ENCODE measurements at regions not wholly inside any gene's neighbourhood (a gene's known extent, or its start where the extent isn't known, plus 50 kb on each side); places are given as distances from the start of the nearest gene placed in this dataset.
"Not testable (repeated sequence)": the region's sequence is repeated elsewhere in the genome, so short reads cannot be mapped to it uniquely, and the experiment has no call there.

DNA sequence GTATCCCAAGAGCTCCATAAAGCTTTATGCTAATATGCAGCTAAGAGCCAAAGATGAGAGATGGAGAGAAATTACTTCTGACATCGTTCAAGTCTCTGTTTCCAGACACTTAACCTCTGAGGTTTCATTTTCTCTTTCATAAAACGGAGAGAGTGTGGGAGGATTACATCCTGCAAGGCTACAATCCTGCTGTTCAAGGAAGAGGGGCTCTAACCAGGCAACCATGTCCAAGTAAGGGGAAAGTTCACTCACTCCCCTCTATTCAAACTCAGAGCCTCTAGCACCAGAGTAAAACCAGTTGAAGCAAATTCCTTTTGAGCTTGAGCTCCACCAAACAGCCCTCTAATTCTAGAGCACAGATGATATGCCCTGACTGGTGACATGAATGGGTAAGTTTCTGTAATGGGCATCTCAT is 397.4 kb downstream of the NPIPA8 start:
- DNase-seq: no peak

DNA sequence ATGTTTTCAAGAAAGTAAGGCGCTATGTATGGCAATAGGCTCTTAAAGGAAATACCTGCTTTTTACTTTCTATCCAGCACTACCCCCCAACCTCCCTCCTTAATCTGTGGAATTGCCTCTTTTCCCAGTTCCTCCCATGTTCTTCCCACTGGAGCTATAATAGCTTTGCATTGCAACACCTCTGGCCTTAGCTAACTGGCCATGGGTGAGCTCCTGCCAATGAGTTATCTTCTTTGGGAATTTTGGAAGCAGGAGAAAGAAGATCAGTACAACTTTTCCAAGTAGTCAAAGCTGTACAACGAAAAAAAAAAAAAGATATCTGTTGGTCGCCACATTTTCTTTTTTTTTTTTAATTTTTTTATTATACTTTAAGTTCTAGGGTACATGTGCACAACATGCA is 398.0 kb downstream of the NPIPA8 start:
- no peak for DNase-seq

DNA sequence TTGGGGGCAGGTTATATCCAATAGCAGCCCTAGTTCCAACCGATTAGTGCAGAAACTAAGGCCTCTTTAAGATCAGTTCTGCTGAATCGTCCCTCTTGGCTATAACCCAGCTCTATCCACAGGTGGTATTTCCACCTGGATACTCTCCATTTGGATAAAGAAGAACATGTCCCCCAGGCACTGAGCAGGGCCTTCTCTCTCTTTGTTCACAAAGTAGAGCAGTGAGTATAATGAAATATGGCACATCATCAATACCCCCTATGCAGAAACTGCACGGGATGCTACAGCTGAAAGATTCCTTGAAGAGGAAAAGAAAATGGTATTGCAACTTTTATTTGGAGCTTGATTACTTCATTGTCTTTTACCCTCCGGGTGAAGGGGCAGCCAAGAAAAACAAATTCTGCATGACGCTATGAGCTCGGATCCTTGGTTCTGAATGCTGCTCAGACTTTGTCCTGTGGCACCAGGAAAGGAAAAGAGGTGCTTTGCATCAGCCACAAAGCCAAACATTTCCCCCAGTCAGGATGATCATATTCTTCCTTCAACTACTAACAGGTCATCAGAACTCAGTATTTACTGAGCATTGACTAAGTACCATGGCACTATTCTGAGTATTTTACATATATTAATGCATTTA is 399.7 kb downstream of the NPIPA8 start:
- no peak for DNase-seq

DNA sequence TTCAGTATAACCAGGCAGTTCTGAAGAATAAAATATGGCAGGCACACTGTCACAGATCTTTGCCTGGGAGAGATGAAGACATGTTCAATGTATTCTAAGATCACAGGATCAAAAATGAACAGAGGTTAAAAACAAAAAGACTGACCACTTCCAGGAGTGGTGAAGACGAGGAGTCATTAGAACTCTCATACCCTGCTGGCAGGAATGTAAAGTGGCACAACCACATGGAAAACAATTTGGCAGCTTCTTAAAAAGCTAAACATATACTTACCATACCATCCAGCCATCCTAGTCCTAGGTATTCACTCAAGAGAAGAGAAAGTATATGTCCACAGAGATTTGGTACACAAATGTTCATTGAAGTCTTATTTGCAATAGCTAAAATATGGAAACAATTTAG is 406.3 kb downstream of the NPIPA8 start:
- no peak for DNase-seq

DNA sequence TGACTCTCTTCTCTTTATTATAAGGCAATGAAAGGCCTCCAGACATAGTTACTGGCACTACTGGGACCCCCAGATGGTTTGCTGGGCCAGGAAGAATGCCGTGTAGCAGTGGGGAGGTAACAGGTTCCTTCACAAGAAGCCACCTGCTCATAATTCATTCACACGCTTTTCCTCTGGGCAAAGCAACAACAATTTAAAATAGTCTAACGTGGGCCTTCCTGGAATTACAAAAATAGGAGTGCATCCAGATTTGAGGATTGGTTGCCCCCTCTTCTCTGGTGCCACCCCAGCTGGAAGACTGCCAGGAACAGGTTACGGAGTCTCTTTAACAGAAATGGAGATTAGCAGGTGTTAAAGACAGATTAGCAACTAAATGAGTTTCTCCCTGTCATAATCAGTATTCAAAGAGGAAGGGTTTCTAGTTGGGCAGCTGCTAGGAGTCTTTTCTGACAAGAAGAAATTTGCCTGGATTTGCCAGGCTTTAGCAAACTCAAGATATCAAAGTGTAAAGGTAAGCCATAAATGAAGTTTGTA is 409.6 kb downstream of the NPIPA8 start:
- no peak for DNase-seq

DNA sequence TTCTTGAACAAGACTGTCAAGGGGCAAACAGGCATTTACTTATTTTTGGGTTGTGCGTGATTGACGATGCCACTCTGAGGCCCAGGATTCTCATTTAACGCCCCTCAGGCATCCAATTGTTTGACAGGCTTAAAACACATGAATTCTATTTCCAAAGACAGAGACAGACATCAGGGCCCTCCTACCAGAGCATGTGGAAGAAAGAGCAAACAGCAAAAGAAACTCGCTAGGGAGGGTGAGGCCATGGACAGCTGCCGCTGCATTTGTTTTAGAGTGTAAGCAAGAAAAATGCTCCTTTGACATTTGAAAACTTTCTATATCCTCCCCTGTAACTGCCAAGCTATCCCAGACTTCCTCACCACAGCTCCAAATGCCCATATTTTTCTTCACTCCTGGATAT is 410.1 kb downstream of the NPIPA8 start:
- DNase-seq: no peak

DNA sequence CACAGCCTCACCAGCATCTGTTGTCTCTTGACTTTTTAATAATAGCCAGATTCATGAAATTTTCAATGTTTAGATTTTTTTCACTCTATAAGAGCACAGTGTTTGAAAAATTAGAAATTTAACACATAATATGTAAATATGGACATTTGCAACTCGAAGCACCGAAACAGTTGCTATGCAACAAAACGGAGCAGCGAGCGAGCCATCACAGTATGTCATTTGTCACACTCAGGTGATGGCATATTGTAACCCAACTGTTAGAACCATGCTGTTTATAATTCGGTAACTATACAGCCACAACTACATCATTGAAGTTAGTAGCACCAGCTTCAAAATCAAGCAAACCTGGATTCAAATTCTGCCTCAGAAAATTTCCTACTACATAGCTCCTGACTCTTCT is 410.8 kb downstream of the NPIPA8 start:
- no peak for DNase-seq

DNA sequence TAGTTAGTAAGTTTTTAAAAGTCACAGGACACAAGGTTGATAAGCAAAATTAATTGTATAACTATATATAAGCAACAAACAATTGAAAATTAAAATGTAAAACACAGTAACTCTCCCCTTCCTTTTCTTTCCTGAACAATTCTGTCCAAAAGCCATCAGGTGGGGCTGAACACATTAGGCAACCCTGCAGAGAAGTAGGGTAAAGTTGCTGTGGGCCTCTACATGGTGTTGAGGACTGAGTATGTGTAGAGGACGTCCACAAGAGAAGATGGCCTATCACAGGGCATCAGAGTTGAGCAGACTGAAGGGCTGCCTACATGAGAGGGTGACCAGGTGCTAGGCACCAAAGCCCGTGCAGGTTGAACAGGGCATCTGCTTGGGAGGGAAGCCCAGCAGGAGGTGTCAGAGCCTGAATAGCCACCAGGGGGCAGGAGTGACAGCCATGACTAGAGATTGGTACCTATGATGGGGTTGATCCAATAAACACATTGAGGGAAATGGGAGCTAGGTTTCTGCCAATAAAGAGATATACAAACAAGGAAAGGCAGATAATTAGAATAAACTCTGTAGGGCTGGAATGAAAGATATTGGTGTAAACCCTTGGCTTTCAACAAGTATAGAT is 415.1 kb downstream of the NPIPA8 start:
- DNase-seq: no peak

DNA sequence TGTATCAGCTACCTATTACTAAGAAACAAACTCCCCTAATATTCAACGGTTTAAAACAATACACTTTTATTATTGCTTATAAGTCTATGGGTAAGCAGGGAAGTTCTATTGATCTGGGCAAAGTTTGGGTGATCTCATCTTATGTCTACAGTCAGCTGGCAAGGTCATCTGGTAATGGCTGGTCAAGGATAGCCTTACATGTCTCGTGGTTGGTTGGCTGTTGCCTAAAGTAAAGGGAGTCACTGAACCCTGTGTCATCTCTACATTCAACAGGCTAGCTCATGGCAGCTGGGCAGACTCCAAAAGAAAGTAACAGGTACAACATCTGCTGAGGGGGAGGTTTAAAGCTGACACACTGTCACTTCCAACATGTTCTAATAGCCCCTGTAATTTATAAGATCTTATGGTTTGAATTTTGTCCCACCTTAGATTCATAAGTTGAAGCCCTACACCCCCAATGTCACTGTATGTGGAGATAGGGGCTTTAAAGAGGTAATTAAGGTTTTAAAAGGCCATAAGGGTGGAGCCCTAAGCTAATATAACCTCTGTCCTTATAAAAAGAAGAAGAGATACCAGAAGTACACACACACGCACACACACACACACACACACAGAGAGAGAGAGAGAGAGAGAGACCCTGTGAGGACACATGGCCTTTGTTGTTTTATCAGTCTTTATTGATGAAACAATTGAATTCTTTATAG is 419.1 kb downstream of the NPIPA8 start:
- no peak for DNase-seq

DNA sequence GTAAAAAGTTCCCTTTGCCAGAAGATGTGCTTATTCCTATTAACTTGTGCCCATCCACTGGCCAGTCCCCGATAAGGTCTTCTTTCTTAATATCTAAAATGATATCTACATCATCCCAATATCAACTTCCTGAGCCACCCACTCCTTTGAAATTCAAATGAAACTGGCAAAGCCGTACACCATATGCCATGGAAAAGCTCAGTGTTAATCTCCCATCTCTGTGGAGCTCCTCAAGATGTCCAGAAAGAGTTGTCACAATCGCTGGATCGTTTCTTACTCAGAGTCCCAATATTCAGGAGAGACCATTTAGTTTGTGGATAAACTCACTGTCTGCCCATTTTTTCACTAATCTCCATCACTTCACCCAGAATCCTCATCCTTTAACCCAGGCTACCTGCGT is 420.7 kb downstream of the NPIPA8 start:
- no peak for DNase-seq

DNA sequence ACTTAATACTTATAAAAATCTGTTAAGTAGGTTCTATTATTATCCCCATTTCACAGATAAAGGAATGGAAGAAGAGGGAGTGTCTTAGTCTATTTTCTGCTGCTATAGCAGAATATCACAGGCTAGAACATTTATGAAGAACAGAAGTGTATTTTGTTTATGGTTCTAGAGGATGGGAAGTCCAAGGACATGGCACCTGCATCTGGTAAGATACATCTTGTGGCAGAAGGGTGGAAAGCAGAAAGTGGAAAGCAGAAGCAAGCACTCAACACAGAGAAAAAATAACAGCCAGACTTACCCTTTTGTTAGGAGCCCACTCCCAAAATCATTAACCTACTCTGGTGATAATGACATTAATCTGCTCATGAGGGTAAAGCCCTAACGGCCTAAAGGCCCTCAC is 422.4 kb downstream of the NPIPA8 start:
- no peak for DNase-seq

DNA sequence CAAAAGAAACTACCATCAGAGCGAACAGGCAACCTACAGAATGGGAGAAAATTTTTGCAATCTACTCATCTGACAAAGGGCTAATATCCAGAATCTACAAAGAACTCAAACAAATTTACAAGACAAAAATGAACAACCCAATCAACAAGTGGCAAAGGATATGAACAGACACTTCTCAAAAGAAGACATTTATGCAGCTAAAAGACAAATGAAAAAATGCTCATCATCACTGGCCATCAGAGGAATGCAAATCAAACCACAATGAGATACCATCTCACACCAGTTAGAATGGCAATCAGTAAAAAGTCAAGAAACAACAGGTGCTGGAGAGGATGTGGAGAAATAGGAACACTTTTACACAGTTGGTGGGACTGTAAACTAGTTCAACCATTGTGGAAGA is 425.0 kb downstream of the NPIPA8 start:
- DNase-seq: not testable (repeated sequence)

DNA sequence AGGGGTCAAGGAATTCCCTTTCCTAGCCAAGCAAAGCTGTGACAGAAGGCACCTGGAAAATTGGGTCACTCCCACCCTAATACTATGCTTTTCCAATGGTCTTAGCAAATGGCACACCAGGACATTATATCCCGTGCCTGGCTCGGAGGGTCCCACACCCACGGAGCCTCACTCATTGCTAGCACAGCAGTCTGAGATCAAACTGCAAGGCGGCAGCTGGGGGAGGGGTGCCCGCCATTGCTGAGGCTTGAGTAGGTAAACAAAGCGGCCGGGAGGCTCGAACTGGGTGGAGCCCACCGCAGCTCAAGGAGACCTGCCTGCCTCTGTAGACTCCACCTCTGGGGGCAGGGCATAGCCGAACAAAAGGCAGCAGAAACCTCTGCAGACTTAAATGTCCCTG is 429.9 kb downstream of the NPIPA8 start:
- DNase-seq: not testable (repeated sequence)

DNA sequence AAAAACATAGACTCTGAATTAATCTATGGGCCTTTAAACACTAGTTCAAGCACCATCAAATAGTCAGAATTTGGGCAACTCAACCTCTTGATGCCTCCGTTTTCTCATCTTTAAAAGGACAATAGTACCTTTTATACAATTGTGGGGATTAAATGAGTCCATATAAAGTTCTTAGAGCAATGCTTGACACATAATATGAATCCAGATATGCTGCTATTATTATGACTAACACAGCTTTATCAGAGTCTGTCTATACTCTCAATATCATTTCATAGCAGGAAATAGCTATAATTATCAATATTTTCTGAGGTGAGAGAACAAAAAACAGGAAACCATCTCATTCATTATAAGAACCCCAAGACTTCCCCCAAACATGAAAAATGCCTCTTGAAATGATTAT is 430.5 kb upstream of the XYLT1 start:
- DNase-seq: no peak

DNA sequence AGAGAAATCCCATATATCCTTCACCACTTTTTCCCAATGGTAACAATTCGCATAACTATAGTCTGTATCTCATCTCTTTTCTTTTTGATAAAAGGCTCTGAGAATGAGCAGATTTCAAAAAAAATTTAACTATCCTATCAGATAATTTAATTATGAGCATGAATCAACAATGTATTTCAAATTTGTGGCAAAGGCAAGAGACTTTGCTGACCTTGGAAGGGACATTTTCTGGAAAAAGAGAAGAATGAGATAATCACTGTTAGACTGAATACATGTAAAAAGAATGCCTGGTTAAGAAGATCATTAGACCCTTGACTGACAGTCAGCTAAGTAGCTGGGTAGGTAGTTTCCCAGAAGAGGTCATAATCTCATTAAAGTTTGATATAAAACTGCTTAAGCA is 428.4 kb upstream of the XYLT1 start:
- no peak for DNase-seq

DNA sequence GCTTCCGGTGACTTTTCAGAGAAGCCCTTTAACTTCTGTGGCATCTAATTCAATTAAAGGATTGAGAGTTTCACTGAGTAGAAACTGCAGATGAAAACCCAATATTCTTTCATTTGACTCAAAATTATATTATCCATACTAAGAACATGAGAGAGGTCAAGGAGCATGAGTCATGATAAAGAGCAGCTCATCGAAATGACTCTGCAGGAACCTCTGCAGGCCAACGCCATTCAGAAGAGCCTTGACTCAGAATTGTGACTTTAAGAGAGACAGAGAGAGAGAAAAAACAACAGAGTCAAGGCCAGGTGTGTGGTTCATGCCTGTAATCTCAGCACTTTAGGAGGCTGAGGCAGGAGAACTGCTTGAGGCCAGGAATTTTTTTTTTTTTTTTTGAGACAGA is 417.2 kb upstream of the XYLT1 start:
- DNase-seq: no peak

DNA sequence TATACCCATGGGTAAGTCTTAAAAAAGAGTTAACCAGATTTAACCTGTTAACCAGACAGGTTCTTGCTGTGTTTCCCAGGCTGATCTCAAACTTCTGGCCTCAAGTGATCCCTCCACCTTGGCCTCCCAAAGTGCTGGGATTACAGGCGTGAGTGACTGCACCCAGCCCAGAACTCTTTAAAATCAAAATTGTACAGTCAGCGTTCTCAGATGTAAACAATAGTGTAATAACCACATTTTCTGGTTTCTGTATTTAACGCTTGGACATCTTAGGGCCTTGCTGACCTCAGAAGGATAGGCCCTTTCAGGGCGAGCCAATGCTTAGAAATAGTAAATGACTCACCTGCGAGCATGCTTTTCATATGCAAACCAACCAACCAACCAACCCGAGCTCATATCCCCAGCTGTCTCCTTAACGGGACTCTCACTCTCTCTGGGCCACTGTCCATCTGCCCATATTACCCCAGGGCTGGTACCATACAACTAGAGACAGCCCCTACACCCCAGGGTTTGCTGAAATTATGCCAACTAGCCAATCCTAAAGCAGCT is 415.0 kb upstream of the XYLT1 start:
- no peak for DNase-seq

DNA sequence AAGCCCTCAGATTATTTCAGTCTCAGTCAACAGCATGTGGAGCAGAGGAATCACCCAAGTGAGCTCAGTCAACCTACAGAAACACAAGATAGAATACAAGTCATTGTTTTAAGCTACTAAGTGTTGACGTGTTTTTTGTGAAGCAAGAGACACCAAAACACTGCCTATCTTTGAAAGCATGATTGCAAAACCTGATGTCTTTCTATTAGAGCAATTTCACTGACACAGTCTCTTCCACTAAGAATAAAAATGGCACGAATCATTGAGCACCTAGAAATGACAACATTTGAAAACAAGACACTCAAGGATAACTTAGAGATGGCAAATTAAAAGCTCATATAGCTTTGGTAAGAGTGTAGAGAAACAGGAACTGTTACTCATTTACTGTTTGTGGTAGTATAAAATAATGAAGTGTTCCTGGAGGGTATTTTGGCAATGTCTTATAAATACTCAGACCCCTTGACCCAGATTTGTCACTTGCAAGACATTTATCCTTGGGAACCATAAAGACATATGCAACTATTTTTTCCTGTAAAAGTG is 407.1 kb upstream of the XYLT1 start:
- DNase-seq: no peak

DNA sequence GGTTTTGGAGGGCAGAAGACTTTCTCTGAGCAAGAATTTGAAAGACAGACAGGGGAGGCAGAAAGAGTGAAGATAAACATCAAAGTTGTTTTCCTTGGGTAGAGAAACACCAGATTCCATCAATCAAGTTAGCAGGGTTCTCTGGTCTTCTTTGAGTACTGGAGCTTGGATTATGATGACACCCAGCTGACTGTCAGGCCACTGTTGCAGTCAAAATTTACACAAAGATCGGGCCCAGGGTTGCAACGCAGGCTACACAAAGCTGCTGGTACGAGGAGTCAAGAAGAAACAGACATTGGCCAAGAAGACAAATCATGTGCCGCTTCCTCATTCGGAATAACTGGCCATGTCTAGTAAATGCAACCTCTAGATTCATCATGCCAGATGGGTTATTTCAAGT is 396.2 kb upstream of the XYLT1 start:
- no peak for DNase-seq

DNA sequence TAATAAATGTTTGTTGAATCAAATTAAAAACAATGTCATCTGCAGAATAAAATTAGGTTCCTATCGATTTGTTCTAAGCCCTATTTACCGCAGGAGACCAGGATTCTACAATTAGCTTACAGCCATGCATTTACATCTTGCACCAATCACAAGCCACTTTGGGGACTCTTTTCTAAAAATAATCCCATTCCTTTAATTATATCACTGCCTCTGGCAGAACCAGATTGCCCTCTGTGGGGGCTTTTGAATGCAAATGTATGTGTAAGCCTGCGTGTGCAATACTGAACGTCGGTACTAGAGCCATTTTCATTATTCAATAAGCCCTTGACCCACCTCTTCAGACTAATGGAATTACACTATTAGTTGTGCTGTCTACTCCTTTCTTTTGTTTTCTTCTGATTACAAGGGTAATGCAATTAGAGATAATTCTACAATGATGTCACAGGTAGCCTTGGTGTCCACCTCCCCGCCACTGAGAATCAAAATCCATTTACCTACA is 391.3 kb upstream of the XYLT1 start:
- DNase-seq: no peak

DNA sequence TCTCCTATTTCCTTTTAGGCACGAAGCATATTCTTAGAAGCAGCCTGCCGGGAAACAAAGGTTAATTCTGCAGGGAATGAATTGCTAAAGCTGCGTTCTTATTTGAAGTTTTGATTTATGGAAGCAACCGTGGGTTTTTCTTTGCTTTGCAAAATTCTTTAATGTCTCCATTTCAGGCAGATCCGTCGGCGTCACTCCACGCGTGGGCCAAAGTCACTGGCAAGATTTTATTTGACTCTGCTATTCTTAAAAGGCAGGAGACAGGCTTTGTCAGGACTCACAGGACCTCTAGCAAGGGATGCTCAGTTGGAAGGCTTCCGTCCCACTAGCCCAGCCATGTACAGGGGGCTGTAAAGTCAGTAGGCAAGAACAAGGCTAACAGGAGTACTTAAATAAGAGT is 387.3 kb upstream of the XYLT1 start:
- no peak for DNase-seq

DNA sequence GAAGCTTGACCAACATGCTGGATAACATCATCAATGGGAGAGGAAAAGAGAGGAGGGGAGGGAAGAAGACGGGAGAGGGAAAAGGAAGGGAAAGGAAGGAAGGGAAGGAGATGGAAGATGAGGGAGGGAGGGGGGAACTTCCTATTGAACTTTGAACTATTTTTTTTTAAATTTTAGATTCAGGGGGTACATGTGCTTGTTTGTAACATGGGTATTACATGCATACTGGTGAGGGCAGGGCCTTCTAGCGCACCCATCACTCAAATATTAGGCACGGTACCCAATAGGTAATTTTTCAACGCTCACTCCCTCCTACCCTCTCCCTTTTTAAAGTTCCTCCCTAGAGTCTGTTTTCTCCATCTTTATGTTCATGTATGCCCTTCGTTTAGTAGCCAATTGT is 383.2 kb upstream of the XYLT1 start:
- DNase-seq: no peak
